H9 (cell line): ENCODE measurements at regions not wholly inside any gene's neighbourhood (a gene's known extent, or its start where the extent isn't known, plus 50 kb on each side); places are given as distances from the start of the nearest gene placed in this dataset.

Source experiments
- DNase-seq: peaks from one replicate; pipeline ENCODE4 v3.0.0-alpha.2; 2017
- H2AFZ ChIP-seq: one replicate; pipeline ENCODE4 v1.6.1; 2013; ENCODE audit warnings: mild to moderate bottlenecking, low read length, control low read depth, moderate library complexity
- H2AK5ac ChIP-seq: 2 replicates; pipeline ENCODE4 v1.6.1; 2013; ENCODE audit warnings: low read length, control low read depth, mixed read lengths; ENCODE audit not compliant: insufficient read length
- H2BK120ac ChIP-seq: one replicate; pipeline ENCODE4 v1.6.1; 2013; ENCODE audit warnings: low read depth, mild to moderate bottlenecking, low read length, control low read depth, inconsistent platforms; ENCODE audit not compliant: poor library complexity, severe bottlenecking
- H2BK12ac ChIP-seq: 2 replicates; pipeline ENCODE4 v1.6.1; 2013; ENCODE audit warnings: low read length, control low read depth, mixed read lengths, low read depth; ENCODE audit not compliant: insufficient read length
- H2BK15ac ChIP-seq: 2 replicates; pipeline ENCODE4 v1.6.1; 2013; ENCODE audit warnings: low read depth, low read length, control low read depth
- H2BK20ac ChIP-seq: one replicate; pipeline ENCODE4 v1.6.1; 2013; ENCODE audit warnings: low read depth, mild to moderate bottlenecking, low read length, control low read depth, inconsistent platforms; ENCODE audit not compliant: poor library complexity, severe bottlenecking
- H2BK5ac ChIP-seq: 2 replicates; pipeline ENCODE4 v1.6.1; 2013; ENCODE audit warnings: low read length, control low read depth, mixed read lengths; ENCODE audit not compliant: insufficient read length
- H3K14ac ChIP-seq: 2 replicates; pipeline ENCODE4 v1.6.1; 2013; ENCODE audit warnings: low read length, control low read depth; ENCODE audit not compliant: insufficient read depth
- H3K18ac ChIP-seq: 2 replicates; pipeline ENCODE4 v1.6.1; 2013; ENCODE audit warnings: low read depth, mild to moderate bottlenecking, mixed read lengths, low read length, control low read depth; ENCODE audit not compliant: insufficient read length
- H3K23ac ChIP-seq: 2 replicates; pipeline ENCODE4 v1.6.1; 2013; ENCODE audit warnings: low read length, control low read depth, mixed read lengths, low read depth; ENCODE audit not compliant: insufficient read length
- H3K23me2 ChIP-seq: 2 replicates; pipeline ENCODE4 v1.6.1; 2013; ENCODE audit warnings: low read depth, mild to moderate bottlenecking, mixed read lengths, low read length, control low read depth; ENCODE audit not compliant: insufficient read length, poor library complexity, severe bottlenecking
- H3K27ac ChIP-seq: 2 replicates; pipeline ENCODE4 v1.5.1; 2013; ENCODE audit warnings: low read length, control low read depth, mixed read lengths, low read depth; ENCODE audit not compliant: insufficient read length
- H3K27me3 ChIP-seq: 2 replicates; pipeline ENCODE4 v1.6.1; 2013; ENCODE audit warnings: low read length, control low read depth, inconsistent platforms; ENCODE audit not compliant: insufficient read depth
- H3K4ac ChIP-seq: 2 replicates; pipeline ENCODE4 v1.6.1; 2013; ENCODE audit warnings: low read depth, mild to moderate bottlenecking, control low read depth, inconsistent platforms, low read length, moderate library complexity
- H3K4me1 ChIP-seq: 2 replicates; pipeline ENCODE4 v1.6.1; 2013; ENCODE audit warnings: low read length, control low read depth, inconsistent platforms; ENCODE audit not compliant: insufficient read depth
- H3K4me2 ChIP-seq: 2 replicates; pipeline ENCODE4 v1.6.1; 2013; ENCODE audit warnings: low read length, control low read depth, mixed read lengths; ENCODE audit not compliant: insufficient read length, insufficient read depth
- H3K56ac ChIP-seq: 2 replicates; pipeline ENCODE4 v1.6.1; 2013; ENCODE audit warnings: low read depth, mild to moderate bottlenecking, mixed read lengths, low read length, control low read depth; ENCODE audit not compliant: insufficient read length
- H3K79me1 ChIP-seq: 2 replicates; pipeline ENCODE4 v1.6.1; 2013; ENCODE audit warnings: low read depth, mild to moderate bottlenecking, moderate library complexity, low read length, control low read depth, inconsistent platforms; ENCODE audit not compliant: insufficient read depth, poor library complexity, severe bottlenecking
- H3K79me2 ChIP-seq: 2 replicates; pipeline ENCODE4 v1.6.1; 2013; ENCODE audit warnings: low read length, control low read depth, inconsistent platforms; ENCODE audit not compliant: insufficient read depth
- H3K9ac ChIP-seq: 2 replicates; pipeline ENCODE4 v1.6.1; 2013; ENCODE audit warnings: low read length, control low read depth, mixed read lengths; ENCODE audit not compliant: insufficient read length; ENCODE audit errors: extremely low read depth
- H3K9me3 ChIP-seq: one replicate; pipeline ENCODE4 v1.6.1; 2013; ENCODE audit warnings: low read depth, low read length, inconsistent platforms; ENCODE audit not compliant: control insufficient read depth
- H3T11ph ChIP-seq: one replicate; pipeline ENCODE4 v1.6.1; 2013; ENCODE audit warnings: mild to moderate bottlenecking, low read length, control low read depth, inconsistent platforms
- H4K20me1 ChIP-seq: one replicate; pipeline ENCODE4 v1.6.1; 2013; ENCODE audit not compliant: control insufficient read depth, insufficient read length, insufficient read depth
- H4K5ac ChIP-seq: 2 replicates; pipeline ENCODE4 v1.6.1; 2013; ENCODE audit warnings: low read depth, mild to moderate bottlenecking, mixed read lengths, low read length, control low read depth; ENCODE audit not compliant: insufficient read length
- H4K8ac ChIP-seq: replicated peaks from 2 replicates; pipeline ENCODE4 v1.6.1; 2013; ENCODE audit warnings: low read length, control low read depth, mixed read lengths, low read depth; ENCODE audit not compliant: insufficient read length
- H4K91ac ChIP-seq: 2 replicates; pipeline ENCODE4 v1.6.1; 2013; ENCODE audit warnings: low read depth, mild to moderate bottlenecking, moderate library complexity, mixed read lengths, low read length, control low read depth; ENCODE audit not compliant: insufficient read length
- H3K27ac Mint-ChIP-seq, 3 experiments: 2 replicates in 2 of 3; 3 replicates in 1 of 3; pipeline ENCODE4 v1.8.0; 2020 to 2021; ENCODE audit warnings: mixed read lengths in 3 of 3, mild to moderate bottlenecking in 1 of 3, moderate library complexity in 1 of 3
- H3K27me3 Mint-ChIP-seq: 2 replicates; pipeline ENCODE4 v1.8.0; 2021; ENCODE audit warnings: low read depth, mild to moderate bottlenecking, moderate library complexity, mixed read lengths
- H3K36me3 Mint-ChIP-seq, 3 experiments: 2 replicates in 2 of 3; 3 replicates in 1 of 3; pipeline ENCODE4 v1.8.0; 2020 to 2021; ENCODE audit warnings: low read depth in 3 of 3, mixed read lengths in 3 of 3; ENCODE audit not compliant: insufficient read depth in 1 of 3
- H3K4me1 Mint-ChIP-seq, 2 experiments: 2 replicates each; pipeline ENCODE4 v1.8.0; 2020; ENCODE audit warnings: mixed read lengths in 2 of 2
- H3K4me3 Mint-ChIP-seq, 2 experiments: 2 replicates in 1 of 2; 3 replicates in 1 of 2; pipeline ENCODE4 v1.8.0; 2020 to 2021; ENCODE audit warnings: mild to moderate bottlenecking in 2 of 2, mixed read lengths in 2 of 2, moderate library complexity in 1 of 2
- H3K9me3 Mint-ChIP-seq, 2 experiments: 2 replicates in 1 of 2; 3 replicates in 1 of 2; pipeline ENCODE4 v1.8.0; 2020; ENCODE audit warnings: mild to moderate bottlenecking in 2 of 2, mixed read lengths in 2 of 2, moderate library complexity in 1 of 2
- WGBS: extraction: QIAGEN DNeasy Blood & Tissue Kit; methylation state at CpG from one replicate; pipeline ENCODE4 v1.1.7; 2013; ENCODE audit warnings: missing lambda C conversion rate, low lambda C conversion rate, mixed read lengths; ENCODE audit not compliant: insufficient read length; ENCODE audit errors: extremely low coverage; 5-methylcytosine and 5-hydroxymethylcytosine counted together
- TF ChIP-seq, protein P1 (sequence below): fragments of 200-600 bp; sonication (generic); conservative IDR thresholded peaks from 3 replicates; pipeline ENCODE4 v1.8.0; 2021; ENCODE audit warnings: antibody characterized with exemption, mild to moderate bottlenecking

- Mint-ChIP-seq H3K4me3 (no peak overlapping the region), H3K4me1 (no peaks in the 10 kb centered on the region), H3K36me3 (no peaks in the 10 kb centered on the region), H3K9me3 (no peaks in the 10 kb centered on the region), H3K27me3 (no peaks in the 10 kb centered on the region), H3K27ac (no peak overlapping the region)
- H3K79me2 ChIP-seq = no peaks in the 10 kb centered on the region
- no peak overlapping the region for H3K23ac ChIP-seq
- H3K9ac ChIP-seq = no peak overlapping the region
- H3K79me1 ChIP-seq = no peaks in the 10 kb centered on the region
- H3K9me3 ChIP-seq = no peaks in the 10 kb centered on the region
- H3K56ac ChIP-seq = no peak overlapping the region
- no peak overlapping the region for H3K4ac ChIP-seq
- TF ChIP-seq, protein P1, sequence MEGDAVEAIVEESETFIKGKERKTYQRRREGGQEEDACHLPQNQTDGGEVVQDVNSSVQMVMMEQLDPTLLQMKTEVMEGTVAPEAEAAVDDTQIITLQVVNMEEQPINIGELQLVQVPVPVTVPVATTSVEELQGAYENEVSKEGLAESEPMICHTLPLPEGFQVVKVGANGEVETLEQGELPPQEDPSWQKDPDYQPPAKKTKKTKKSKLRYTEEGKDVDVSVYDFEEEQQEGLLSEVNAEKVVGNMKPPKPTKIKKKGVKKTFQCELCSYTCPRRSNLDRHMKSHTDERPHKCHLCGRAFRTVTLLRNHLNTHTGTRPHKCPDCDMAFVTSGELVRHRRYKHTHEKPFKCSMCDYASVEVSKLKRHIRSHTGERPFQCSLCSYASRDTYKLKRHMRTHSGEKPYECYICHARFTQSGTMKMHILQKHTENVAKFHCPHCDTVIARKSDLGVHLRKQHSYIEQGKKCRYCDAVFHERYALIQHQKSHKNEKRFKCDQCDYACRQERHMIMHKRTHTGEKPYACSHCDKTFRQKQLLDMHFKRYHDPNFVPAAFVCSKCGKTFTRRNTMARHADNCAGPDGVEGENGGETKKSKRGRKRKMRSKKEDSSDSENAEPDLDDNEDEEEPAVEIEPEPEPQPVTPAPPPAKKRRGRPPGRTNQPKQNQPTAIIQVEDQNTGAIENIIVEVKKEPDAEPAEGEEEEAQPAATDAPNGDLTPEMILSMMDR = no peak
- H3K14ac ChIP-seq = no peak overlapping the region
- no peak overlapping the region for H4K8ac ChIP-seq
- H2BK5ac ChIP-seq = no peak overlapping the region
- no peaks in the 10 kb centered on the region for H4K20me1 ChIP-seq
- no CpG with 5 or more reads among the region's 4 CpGs for WGBS
- no peak overlapping the region for H4K91ac ChIP-seq
- H3K4me1 ChIP-seq = no peaks in the 10 kb centered on the region
- H3K27ac ChIP-seq = no peak overlapping the region
- H2BK15ac ChIP-seq = no peak overlapping the region
- no peak for DNase-seq
- no peak overlapping the region for H2AK5ac ChIP-seq
- no peak overlapping the region for H3K18ac ChIP-seq
- no peaks in the 10 kb centered on the region for H3K27me3 ChIP-seq
- no peak overlapping the region for H2AFZ ChIP-seq
- H4K5ac ChIP-seq = no peak overlapping the region
- no peak overlapping the region for H2BK12ac ChIP-seq
- H3K4me2 ChIP-seq = no peak overlapping the region
- no peaks in the 10 kb centered on the region for H3K23me2 ChIP-seq
- no peak overlapping the region for H2BK20ac ChIP-seq
- no peak overlapping the region for H2BK120ac ChIP-seq
- H3T11ph ChIP-seq = no peak overlapping the region
Measured at GRCh38 chr12:61999311-61999710, 260.9 kb upstream of the USP15 start.
